ENCODE measurements at regions not wholly inside any gene's neighbourhood (a gene's known extent, or its start where the extent isn't known, plus 50 kb on each side); places are given as distances from the start of the nearest gene placed in this dataset.

DNA sequence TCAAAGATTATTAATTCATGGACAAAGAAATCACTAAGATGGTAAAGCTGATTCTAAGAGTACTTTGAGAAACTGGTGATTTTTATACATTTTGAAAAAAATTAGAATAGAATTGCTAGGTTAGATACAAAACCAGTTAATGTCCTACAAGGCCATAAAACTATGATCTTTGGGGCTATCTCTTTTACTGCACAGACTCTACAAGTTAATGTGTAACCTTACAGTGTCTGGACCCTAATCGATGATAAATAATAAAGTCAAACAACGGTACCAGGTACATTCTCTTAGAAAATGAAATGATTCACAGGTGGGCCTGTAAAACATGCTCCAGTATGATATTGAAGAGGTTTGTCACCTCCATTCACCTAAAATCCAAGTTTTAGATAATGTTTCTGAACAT lies 199.8 kb upstream of the LYZL1 start:
- no peak for DNase-seq (ENCODE audit: low read depth)
- H3K4me3 ChIP-seq (ENCODE audit: control insufficient read depth, low read depth, low read length) = no peak overlapping the region
- TF ChIP-seq, protein P1, sequence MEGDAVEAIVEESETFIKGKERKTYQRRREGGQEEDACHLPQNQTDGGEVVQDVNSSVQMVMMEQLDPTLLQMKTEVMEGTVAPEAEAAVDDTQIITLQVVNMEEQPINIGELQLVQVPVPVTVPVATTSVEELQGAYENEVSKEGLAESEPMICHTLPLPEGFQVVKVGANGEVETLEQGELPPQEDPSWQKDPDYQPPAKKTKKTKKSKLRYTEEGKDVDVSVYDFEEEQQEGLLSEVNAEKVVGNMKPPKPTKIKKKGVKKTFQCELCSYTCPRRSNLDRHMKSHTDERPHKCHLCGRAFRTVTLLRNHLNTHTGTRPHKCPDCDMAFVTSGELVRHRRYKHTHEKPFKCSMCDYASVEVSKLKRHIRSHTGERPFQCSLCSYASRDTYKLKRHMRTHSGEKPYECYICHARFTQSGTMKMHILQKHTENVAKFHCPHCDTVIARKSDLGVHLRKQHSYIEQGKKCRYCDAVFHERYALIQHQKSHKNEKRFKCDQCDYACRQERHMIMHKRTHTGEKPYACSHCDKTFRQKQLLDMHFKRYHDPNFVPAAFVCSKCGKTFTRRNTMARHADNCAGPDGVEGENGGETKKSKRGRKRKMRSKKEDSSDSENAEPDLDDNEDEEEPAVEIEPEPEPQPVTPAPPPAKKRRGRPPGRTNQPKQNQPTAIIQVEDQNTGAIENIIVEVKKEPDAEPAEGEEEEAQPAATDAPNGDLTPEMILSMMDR (conservative IDR thresholded peaks at IDR 0.05; ENCODE audit: control insufficient read depth, insufficient read depth, low read depth, low read length) = no peak

GRCh38 chr10:29096303-29096824 lies 192.5 kb upstream of the LYZL1 start:
- DNase-seq (ENCODE audit: low read depth) = no peak
- TF ChIP-seq, protein P1 (conservative IDR thresholded peaks at IDR 0.05; ENCODE audit: control insufficient read depth, insufficient read depth, low read depth, low read length) = no peak

GRCh38 chr10:29098423-29098822 lies 190.4 kb upstream of the LYZL1 start:
- H3K4me3 ChIP-seq (ENCODE audit: control insufficient read depth, low read depth, low read length) = no peak overlapping the region
- no peak for DNase-seq (ENCODE audit: low read depth)
- TF ChIP-seq, protein P1 (conservative IDR thresholded peaks at IDR 0.05; ENCODE audit: control insufficient read depth, insufficient read depth, low read depth, low read length) = no peak

More at GRCh38 chr10:29096303-29096824, 192.5 kb upstream of the LYZL1 start:
- H3K4me3 ChIP-seq (ENCODE audit: control insufficient read depth, low read depth, low read length) = no peak overlapping the region

DNA sequence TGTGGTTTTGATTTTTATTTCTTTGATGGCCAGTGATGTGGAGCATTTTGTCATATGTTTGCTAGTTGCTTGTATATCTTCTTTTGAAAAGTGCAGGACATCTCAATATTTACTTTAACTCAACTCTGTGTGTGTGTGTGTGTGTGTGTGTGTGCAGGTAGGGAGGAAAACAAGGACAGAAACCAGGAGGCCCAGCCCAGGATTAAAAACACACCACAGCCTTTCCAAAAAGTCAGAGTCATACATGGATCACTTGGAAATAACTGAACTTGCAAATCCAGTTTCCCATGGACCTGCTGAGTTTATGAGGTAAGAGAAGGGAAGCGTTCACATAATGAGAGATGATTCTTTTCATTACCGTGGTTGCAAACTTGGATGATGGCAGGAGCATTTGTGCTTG lies 189.9 kb upstream of the LYZL1 start:
- TF ChIP-seq, protein P1 (conservative IDR thresholded peaks at IDR 0.05; ENCODE audit: control insufficient read depth, insufficient read depth, low read depth, low read length) = no peak
- no peak overlapping the region for H3K4me3 ChIP-seq (ENCODE audit: control insufficient read depth, low read depth, low read length)
- DNase-seq (ENCODE audit: low read depth) = no peak

GRCh38 chr10:29099415-29099814 lies 189.5 kb upstream of the LYZL1 start:
- no peak for DNase-seq (ENCODE audit: low read depth)
- no peak overlapping the region for H3K4me3 ChIP-seq (ENCODE audit: control insufficient read depth, low read depth, low read length)
- TF ChIP-seq, protein P1 (conservative IDR thresholded peaks at IDR 0.05; ENCODE audit: control insufficient read depth, insufficient read depth, low read depth, low read length) = no peak

GRCh38 chr10:29100505-29100904 lies 188.4 kb upstream of the LYZL1 start:
- TF ChIP-seq, protein P1 (conservative IDR thresholded peaks at IDR 0.05; ENCODE audit: control insufficient read depth, insufficient read depth, low read depth, low read length) = no peak
- no peak for DNase-seq (ENCODE audit: low read depth)
- H3K4me3 ChIP-seq (ENCODE audit: control insufficient read depth, low read depth, low read length) = no peak overlapping the region

DNA sequence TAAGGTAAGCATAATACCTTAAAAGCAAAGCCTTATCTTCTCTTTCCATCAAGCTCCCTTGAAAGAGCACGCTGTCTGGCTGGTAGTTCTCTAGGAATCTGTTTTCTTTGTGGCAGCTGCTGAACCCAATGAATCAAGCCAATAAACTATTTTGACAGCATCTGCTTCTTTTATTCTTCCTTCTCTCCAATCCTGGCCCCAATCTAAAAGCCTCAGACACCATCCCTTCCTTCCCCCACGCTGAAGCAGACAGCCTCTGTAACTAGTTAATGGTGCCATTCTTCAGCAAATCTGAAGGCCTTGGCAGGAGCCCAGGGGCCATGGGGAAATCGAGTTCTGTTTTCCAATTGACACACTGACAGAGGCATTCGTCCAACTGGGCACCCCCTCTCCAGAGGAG lies 186.6 kb upstream of the LYZL1 start:
- no peak overlapping the region for H3K4me3 ChIP-seq (ENCODE audit: control insufficient read depth, low read depth, low read length)
- TF ChIP-seq, protein P1 (conservative IDR thresholded peaks at IDR 0.05; ENCODE audit: control insufficient read depth, insufficient read depth, low read depth, low read length) = no peak
- no peak for DNase-seq (ENCODE audit: low read depth)

Data from fibroblast of mammary gland (primary cell).